DOHH2 (cell line): ENCODE measurements at regions not wholly inside any gene's neighbourhood (a gene's known extent, or its start where the extent isn't known, plus 50 kb on each side); places are given as distances from the start of the nearest gene placed in this dataset.

Source experiments
- CTCF ChIP-seq: fragments of 200-600 bp; sonication (generic); IDR thresholded peaks from one replicate; pipeline ENCODE4 v1.5.1; 2014; ENCODE audit warnings: antibody characterized with exemption, mild to moderate bottlenecking, low read depth, low read length; ENCODE audit not compliant: poor library complexity, severe bottlenecking
- EZH2phosphoT487 ChIP-seq: fragments of 200-600 bp; sonication (generic); IDR thresholded peaks from 2 replicates; pipeline ENCODE4 v1.6.1; 2017; ENCODE audit warnings: borderline replicate concordance, mild to moderate bottlenecking, antibody characterized with exemption, low read length, moderate library complexity, mixed read lengths

- TF ChIP-seq CTCF = no peak
- TF ChIP-seq EZH2phosphoT487 = no peak
Observed at GRCh38 chr2:16224298-16225045, 284.1 kb downstream of the MYCN start.
